Astrocyte of the spinal cord (primary cell): ENCODE measurements at regions not wholly inside any gene's neighbourhood (a gene's known extent, or its start where the extent isn't known, plus 50 kb on each side); places are given as distances from the start of the nearest gene placed in this dataset.

Experiments used
- DNase-seq: peaks from one replicate; pipeline ENCODE4 v3.0.0; 2011; ENCODE audit warnings: low read depth, low spot score
- H3K4me3 ChIP-seq: 2 replicates; pipeline ENCODE4 v1.5.1; 2011; ENCODE audit warnings: low read depth, mild to moderate bottlenecking, low read length, moderate library complexity
- in situ Hi-C: cut with HindIII; loops from 2 replicates; pipeline ENCODE4 v1.10.0; 2017; ENCODE audit warnings: low sequenced_read_pairs
- TF ChIP-seq, protein P1 (sequence below): IDR thresholded peaks from 2 replicates; pipeline ENCODE4 v1.5.1; 2012; ENCODE audit warnings: low read depth, mild to moderate bottlenecking, low read length, inconsistent platforms

DNA sequence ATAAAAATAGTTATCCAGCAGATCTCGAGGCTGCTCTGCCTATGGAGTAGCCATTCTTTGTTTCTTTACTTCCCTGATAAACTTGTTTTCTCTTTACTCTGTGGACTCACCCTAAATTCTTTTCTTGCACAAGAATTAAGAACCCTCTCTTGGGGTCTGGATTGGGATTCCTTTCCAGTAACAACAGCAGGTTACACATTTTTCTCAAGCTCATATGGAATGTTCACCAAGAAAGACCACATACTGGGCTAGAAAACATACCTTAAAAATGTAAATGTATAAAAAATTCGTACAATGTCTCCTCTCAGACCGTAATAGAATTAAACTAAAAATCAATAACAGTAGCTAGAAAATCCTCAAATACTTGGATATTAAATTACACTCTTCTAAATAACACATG lies 299.2 kb downstream of the CNTN3 start:
- H3K4me3 ChIP-seq, result no peak overlapping the region
- TF ChIP-seq, protein P1, sequence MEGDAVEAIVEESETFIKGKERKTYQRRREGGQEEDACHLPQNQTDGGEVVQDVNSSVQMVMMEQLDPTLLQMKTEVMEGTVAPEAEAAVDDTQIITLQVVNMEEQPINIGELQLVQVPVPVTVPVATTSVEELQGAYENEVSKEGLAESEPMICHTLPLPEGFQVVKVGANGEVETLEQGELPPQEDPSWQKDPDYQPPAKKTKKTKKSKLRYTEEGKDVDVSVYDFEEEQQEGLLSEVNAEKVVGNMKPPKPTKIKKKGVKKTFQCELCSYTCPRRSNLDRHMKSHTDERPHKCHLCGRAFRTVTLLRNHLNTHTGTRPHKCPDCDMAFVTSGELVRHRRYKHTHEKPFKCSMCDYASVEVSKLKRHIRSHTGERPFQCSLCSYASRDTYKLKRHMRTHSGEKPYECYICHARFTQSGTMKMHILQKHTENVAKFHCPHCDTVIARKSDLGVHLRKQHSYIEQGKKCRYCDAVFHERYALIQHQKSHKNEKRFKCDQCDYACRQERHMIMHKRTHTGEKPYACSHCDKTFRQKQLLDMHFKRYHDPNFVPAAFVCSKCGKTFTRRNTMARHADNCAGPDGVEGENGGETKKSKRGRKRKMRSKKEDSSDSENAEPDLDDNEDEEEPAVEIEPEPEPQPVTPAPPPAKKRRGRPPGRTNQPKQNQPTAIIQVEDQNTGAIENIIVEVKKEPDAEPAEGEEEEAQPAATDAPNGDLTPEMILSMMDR, result no peak
- in situ Hi-C loops, result no loop called here
- no peak for DNase-seq

DNA sequence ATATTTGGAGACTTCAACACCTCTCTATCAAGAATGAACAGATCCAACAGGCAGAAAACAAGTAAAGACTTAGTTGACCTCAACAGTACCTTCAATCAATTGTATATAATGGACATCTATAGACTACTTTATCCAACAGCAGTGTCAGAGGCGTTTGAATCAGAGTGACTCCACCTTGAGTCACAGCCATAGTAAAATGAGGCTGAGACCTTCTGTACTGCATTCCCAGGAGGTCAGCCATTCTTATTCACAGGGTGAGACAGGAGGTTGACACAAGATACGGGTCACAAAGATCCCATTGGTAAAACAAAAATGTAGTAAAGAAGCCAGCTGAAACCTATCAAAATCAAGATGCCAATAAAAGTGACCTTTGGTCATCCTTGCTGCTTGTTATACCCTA lies 299.8 kb downstream of the CNTN3 start:
- H3K4me3 ChIP-seq, result no peak overlapping the region
- in situ Hi-C loops, result no loop called here
- DNase-seq, result no peak
- TF ChIP-seq, protein P1, result no peak

DNA sequence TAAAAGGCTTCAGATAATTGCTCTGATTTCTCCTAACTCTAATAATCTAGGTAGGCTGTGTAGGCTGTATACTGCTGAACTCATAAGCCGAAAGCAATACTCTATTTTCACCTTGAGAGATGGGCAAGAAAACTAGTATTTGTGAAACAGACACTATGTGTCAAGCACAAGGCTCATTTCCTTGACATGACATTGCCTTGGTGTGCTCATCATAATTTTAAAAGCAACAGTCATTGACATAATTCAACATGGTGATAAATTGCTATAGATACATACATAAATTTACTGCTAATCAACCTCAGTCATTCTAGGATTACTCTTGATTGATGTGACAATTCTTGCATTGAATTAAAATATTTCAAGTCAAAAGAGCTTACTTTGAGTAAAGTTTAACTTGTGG lies 304.7 kb downstream of the CNTN3 start:
- in situ Hi-C loops, result no loop called here
- H3K4me3 ChIP-seq, result no peak overlapping the region
- no peak for DNase-seq
- TF ChIP-seq, protein P1, result no peak

DNA sequence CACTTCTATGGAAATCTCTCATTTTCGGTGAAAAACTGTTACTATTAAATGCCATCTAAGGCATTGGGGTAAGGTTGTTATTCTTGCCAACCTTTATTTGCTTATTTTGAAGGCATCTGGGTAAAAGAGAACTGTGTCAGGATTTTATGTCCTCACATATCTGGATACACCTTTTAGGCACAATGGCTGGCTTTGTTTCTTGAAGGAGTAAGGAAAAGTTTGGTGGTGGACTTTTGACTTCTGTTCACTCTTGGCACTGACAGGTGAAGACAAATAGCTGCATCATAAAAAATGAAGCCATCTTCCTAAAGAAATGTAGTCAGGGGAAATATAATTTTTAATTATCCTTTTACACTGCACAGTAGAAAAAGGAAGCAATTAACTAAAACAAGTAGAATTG lies 310.0 kb downstream of the CNTN3 start:
- no peak overlapping the region for H3K4me3 ChIP-seq
- TF ChIP-seq, protein P1, result no peak
- in situ Hi-C loops, result no loop called here
- no peak for DNase-seq

DNA sequence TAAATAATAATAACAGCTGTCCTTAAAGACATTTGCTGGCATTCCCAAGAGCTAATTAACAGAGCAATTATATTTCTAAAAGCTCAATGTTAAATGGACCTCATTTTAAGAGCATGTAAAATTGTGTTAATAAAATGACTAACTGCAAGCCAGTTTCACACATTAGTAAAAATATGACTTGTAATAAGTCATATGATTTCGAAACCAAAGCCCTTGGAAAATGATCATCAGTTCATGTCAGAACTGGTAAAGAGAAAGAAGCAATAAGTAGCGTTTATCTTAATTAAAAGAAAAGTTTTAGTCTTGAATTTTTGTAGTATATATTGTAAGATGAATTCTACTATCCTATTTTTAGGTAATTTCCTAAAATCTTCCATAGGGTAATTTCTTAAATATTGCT lies 310.7 kb downstream of the CNTN3 start:
- H3K4me3 ChIP-seq, result no peak overlapping the region
- in situ Hi-C loops, result no loop called here
- DNase-seq, result no peak
- TF ChIP-seq, protein P1, result no peak

DNA sequence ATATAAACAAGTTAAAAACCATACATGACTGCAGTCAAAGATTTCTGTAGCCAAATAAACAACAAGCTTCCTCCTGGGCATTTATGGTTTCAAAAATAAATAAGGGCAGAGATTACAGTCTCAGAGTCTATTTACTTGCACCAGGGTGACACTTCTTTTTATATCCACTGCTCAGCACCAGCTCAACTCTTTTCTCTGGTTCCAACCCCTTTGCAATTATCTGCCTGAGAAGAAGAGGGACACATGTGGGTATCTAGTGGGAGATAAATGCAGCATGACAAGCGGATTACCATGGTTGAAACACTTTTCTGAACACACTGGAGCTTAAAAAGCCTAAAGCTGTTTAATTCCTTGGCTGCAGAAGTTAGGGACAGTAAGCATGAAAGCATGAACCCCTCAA lies 311.5 kb downstream of the CNTN3 start:
- TF ChIP-seq, protein P1, result no peak
- in situ Hi-C loops, result no loop called here
- no peak overlapping the region for H3K4me3 ChIP-seq
- DNase-seq, result no peak

DNA sequence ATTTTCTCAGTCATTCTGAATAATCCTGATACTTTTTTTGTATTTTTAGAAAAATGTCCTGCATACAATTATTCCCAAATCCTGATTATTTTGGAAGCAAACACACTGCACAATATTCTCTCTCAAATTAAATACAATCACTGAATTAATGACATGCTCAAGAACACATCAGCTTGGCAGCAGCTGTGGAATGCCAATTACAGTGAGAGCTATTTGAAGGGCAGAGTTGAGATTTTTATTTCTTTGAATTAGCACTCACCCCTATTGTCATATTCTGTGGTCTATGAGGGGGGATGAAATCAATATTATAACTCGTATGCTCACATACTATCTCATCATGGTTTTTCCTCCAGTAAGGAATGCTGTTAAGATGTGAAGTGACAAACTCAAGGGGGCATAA lies 312.2 kb downstream of the CNTN3 start:
- in situ Hi-C loops, result no loop called here
- DNase-seq, result no peak

More for the DNA sequence above, 312.2 kb downstream of the CNTN3 start:
- no peak overlapping the region for H3K4me3 ChIP-seq
- TF ChIP-seq, protein P1, result no peak
